Activated B cell treated with CpG ODN at 0.5 μM for 24 hours (primary cell): ENCODE measurements at regions not wholly inside any gene's neighbourhood (a gene's known extent, or its start where the extent isn't known, plus 50 kb on each side); places are given as distances from the start of the nearest gene placed in this dataset.

ENCODE experiments used
- ATAC-seq: fragments of 200-7000 bp; cut with Tn5 transposase; one replicate; pipeline ENCODE4 v1.10.0; 2021; ENCODE audit warnings: low read depth, mild to moderate bottlenecking, moderate library complexity
- CTCF ChIA-PET: fragments of 350-600 bp; sonication (Branson Sonifier 250); formaldehyde crosslinking; loops from one replicate; lab custom pipeline; 2021; ENCODE audit warnings: antibody characterized with exemption; lab: Charles Lee
- POLR2A ChIA-PET: fragments of 350-600 bp; sonication (Branson Sonifier 250); formaldehyde crosslinking; loops from one replicate; lab custom pipeline; 2021; ENCODE audit warnings: antibody characterized with exemption; lab: Charles Lee
- DNase-seq: peaks from one replicate; pipeline ENCODE4 v3.0.0; 2022
- H3K27ac Mint-ChIP-seq: one replicate; pipeline ENCODE4 v1.8.0; 2020; ENCODE audit warnings: mixed read lengths
- H3K27me3 Mint-ChIP-seq: one replicate; pipeline ENCODE4 v1.8.0; 2021; ENCODE audit warnings: mixed read lengths
- H3K36me3 Mint-ChIP-seq: one replicate; pipeline ENCODE4 v1.8.0; 2021; ENCODE audit warnings: low read depth, mixed read lengths
- H3K4me1 Mint-ChIP-seq: one replicate; pipeline ENCODE4 v1.8.0; 2021; ENCODE audit warnings: mixed read lengths
- H3K4me3 Mint-ChIP-seq: one replicate; pipeline ENCODE4 v1.8.0; 2020; ENCODE audit warnings: mild to moderate bottlenecking, mixed read lengths
- H3K9me3 Mint-ChIP-seq: one replicate; pipeline ENCODE4 v1.8.0; 2020; ENCODE audit warnings: mixed read lengths
- intact Hi-C: fragments of 100-400 bp; cut with micrococcal nuclease; formaldehyde crosslinking; loops from one replicate; pipeline ENCODE4 v1.15.1; 2024
- TF ChIP-seq, protein P1 (sequence below): fragments of 200-600 bp; IDR thresholded peaks from one replicate; pipeline ENCODE4 v1.8.0; 2022; ENCODE audit warnings: antibody characterized with exemption, mild to moderate bottlenecking

GRCh38 chr5:143472576-143472975 lies 69.1 kb upstream of the NR3C1 start:
- CTCF ChIA-PET: no interaction called here
- Mint-ChIP-seq H3K36me3 (no peaks in the 10 kb centered on the region), H3K27ac (no peak overlapping the region), H3K9me3 (no peaks in the 10 kb centered on the region), H3K27me3 (no peaks in the 10 kb centered on the region), H3K4me1 (no peaks in the 10 kb centered on the region), H3K4me3 (no peak overlapping the region)
- TF ChIP-seq, protein P1, sequence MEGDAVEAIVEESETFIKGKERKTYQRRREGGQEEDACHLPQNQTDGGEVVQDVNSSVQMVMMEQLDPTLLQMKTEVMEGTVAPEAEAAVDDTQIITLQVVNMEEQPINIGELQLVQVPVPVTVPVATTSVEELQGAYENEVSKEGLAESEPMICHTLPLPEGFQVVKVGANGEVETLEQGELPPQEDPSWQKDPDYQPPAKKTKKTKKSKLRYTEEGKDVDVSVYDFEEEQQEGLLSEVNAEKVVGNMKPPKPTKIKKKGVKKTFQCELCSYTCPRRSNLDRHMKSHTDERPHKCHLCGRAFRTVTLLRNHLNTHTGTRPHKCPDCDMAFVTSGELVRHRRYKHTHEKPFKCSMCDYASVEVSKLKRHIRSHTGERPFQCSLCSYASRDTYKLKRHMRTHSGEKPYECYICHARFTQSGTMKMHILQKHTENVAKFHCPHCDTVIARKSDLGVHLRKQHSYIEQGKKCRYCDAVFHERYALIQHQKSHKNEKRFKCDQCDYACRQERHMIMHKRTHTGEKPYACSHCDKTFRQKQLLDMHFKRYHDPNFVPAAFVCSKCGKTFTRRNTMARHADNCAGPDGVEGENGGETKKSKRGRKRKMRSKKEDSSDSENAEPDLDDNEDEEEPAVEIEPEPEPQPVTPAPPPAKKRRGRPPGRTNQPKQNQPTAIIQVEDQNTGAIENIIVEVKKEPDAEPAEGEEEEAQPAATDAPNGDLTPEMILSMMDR: no peak
- ATAC-seq (no peak), DNase-seq (no peak)
- intact Hi-C loops: no loop called here
- POLR2A ChIA-PET: no interaction called here

DNA sequence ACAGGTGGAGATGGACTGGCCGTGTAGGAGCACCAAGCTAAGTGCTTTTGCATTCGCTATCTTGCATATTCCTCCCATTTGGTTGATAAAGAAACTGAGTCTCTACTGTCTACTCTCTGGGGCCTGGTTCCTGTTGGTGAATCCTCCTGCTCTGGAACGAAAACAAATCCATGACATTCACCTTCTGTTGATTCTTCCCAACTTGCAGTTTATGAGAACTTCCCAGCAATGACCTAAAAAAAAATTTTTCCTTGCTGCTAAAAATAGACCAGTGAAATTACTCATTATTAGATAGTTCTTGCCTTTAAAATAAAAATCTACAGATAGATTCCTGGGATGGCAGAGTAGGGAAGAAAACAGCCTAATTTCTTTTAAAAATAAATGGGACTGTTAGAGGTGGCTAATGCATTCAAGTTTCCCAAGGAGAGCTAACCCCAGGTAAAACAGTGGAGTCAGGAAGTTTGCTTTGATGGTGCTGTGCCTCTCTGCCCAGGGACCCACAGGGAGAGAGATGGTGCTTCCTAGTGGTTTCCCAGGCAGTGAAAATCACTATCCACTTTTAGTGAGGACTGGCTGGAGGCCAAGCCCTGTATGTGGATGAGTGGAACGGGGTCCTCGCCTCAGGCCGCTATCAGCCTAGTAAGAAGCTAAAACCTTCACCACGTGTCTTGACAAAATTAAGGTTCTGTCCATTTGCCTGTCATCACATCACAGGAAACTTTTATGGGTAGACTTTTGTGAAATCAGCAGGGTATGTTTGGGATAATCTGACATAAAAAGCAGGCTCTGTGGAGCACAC lies 68.4 kb upstream of the NR3C1 start:
- peak overlapping the region; percentile 35 for H3K27ac Mint-ChIP-seq
- DNase-seq (no peak), ATAC-seq (no peak)
- intact Hi-C loops: no loop called here
- no peak overlapping the region for H3K4me3 Mint-ChIP-seq
- TF ChIP-seq, protein P1: no peak
- H3K4me1 Mint-ChIP-seq: no peaks in the 10 kb centered on the region
- ChIA-PET CTCF (no interaction called here), POLR2A (interaction anchor here (1.0 kb wide), 1 partner anchor 69 kb away, joined by 4 read pairs; the partner anchor contains the start of gene NR3C1)
- H3K27me3 Mint-ChIP-seq: no peaks in the 10 kb centered on the region
- no peaks in the 10 kb centered on the region for H3K36me3 Mint-ChIP-seq
- H3K9me3 Mint-ChIP-seq: no peaks in the 10 kb centered on the region

DNA sequence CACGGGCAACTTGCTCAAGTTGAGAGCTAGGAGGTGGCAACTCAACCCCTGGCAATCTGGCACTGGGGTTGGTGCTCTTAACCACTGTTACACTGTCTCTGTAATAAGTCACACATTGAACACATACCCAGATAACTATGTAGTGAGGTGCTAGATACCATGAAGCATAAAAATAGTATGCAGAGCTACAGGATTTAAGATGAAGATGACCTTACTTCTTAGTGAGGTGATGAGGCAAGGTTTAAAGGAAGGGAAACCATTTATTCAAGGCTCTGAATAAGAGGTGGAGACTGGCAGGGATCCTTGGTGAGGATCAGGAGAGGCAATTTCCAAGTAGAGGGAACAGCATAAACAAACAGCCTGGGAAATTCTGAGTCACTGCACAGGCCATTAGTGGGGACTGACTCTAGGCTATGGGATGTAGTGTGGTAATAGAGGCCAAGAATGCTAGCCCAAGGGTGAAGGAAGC lies 67.6 kb upstream of the NR3C1 start:
- DNase-seq (no peak), ATAC-seq (no peak)
- intact Hi-C loops: no loop called here
- H3K36me3 Mint-ChIP-seq: no peaks in the 10 kb centered on the region
- ChIA-PET CTCF (no interaction called here), POLR2A (no interaction called here)
- no peaks in the 10 kb centered on the region for H3K4me1 Mint-ChIP-seq
- H3K27me3 Mint-ChIP-seq: no peaks in the 10 kb centered on the region
- no peak overlapping the region for H3K4me3 Mint-ChIP-seq
- no peaks in the 10 kb centered on the region for H3K9me3 Mint-ChIP-seq
- TF ChIP-seq, protein P1: no peak
- no peak overlapping the region for H3K27ac Mint-ChIP-seq

DNA sequence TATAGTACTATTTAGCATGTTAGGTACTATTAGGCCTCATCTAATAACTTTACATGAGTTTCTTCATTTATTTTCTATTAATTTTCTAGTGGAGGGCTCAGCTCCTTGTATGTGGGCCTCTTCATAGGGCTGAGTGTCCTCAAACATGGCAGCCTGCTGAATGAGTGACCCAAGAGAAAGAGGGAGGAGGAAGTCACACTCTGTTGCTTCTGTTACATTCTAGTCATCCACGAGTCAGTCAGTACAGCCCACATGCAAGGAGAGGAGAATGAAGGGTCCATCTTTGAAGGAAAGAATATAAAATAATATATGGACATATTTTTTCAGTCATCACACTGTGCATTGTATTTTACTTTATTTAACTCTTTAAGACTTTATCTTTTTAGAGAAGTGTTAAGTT lies 66.6 kb upstream of the NR3C1 start:
- CTCF ChIA-PET: no interaction called here
- no peaks in the 10 kb centered on the region for H3K9me3 Mint-ChIP-seq
- H3K4me1 Mint-ChIP-seq: no peaks in the 10 kb centered on the region

GRCh38 chr5:143469125-143469524 lies 65.6 kb upstream of the NR3C1 start:
- intact Hi-C loops: no loop called here
- DNase-seq: no peak
- no peaks in the 10 kb centered on the region for H3K27me3 Mint-ChIP-seq
- TF ChIP-seq, protein P1: no peak
- H3K36me3 Mint-ChIP-seq: no peaks in the 10 kb centered on the region
- no peaks in the 10 kb centered on the region for H3K9me3 Mint-ChIP-seq
- ChIA-PET CTCF (no interaction called here), POLR2A (no interaction called here)
- no peak overlapping the region for H3K4me3 Mint-ChIP-seq
- H3K4me1 Mint-ChIP-seq: no peaks in the 10 kb centered on the region
- no peak overlapping the region for H3K27ac Mint-ChIP-seq
- no peak for ATAC-seq

More for the DNA sequence above, 66.6 kb upstream of the NR3C1 start:
- Mint-ChIP-seq H3K27me3 (no peaks in the 10 kb centered on the region), H3K36me3 (no peaks in the 10 kb centered on the region), H3K4me3 (no peak overlapping the region), H3K27ac (no peak overlapping the region)
- POLR2A ChIA-PET: no interaction called here
- intact Hi-C loops: no loop called here
- DNase-seq (no peak), ATAC-seq (no peak)
- TF ChIP-seq, protein P1: no peak
